ENCODE measurements at regions not wholly inside any gene's neighbourhood (a gene's known extent, or its start where the extent isn't known, plus 50 kb on each side); places are given as distances from the start of the nearest gene placed in this dataset.

DNA sequence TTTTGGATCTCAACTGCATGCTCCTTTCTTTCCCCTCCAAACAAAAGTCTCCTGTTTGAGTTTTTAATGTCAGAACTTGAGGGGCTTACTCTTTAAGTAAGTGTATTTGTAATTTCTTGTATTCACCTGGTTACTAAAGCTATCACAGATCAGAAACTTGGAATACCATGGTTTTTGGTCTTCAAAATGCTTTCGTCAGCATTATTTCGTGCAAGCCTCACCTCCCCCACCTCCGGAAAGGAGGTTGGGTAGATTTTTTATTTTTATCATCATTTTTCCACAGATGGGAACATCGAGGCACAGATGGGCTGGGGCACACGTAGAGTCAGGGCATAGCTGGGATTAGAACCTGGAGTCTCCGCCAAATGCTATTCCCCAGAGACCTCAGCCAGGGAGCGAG, 100.7 kb downstream of the IER5 start:
- TF ChIP-seq, protein P1, sequence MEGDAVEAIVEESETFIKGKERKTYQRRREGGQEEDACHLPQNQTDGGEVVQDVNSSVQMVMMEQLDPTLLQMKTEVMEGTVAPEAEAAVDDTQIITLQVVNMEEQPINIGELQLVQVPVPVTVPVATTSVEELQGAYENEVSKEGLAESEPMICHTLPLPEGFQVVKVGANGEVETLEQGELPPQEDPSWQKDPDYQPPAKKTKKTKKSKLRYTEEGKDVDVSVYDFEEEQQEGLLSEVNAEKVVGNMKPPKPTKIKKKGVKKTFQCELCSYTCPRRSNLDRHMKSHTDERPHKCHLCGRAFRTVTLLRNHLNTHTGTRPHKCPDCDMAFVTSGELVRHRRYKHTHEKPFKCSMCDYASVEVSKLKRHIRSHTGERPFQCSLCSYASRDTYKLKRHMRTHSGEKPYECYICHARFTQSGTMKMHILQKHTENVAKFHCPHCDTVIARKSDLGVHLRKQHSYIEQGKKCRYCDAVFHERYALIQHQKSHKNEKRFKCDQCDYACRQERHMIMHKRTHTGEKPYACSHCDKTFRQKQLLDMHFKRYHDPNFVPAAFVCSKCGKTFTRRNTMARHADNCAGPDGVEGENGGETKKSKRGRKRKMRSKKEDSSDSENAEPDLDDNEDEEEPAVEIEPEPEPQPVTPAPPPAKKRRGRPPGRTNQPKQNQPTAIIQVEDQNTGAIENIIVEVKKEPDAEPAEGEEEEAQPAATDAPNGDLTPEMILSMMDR (IDR thresholded peaks at IDR 0.05), result no peak
- TF ChIP-seq POLR2A (IDR thresholded peaks at IDR 0.05) (no peak), EP300 (IDR thresholded peaks at IDR 0.05; ENCODE audit: low read depth) (no peak)
